ENCODE measurements at regions not wholly inside any gene's neighbourhood (a gene's known extent, or its start where the extent isn't known, plus 50 kb on each side); places are given as distances from the start of the nearest gene placed in this dataset.

DNA sequence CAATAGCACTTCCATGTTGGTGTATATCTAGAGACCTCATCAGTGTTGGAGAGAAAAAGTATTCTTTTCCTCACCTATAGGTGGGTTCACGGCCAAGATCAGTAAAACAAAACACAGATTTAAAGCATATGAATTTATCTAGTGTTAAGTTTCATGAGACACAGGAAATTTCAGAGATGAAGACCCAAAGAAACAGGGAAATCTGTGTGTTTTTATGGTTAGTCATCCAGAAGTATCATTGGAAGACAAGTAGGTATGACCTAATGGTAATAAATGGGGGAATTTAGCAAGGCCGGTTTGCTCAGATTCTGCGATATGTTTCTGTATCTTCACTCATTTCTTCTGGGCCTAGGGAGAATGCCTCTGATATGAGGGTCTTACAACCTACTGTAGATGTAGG is 419.6 kb upstream of the MARCKS start:
- ATAC-seq: no peak; the same call in 1 of the 2 replicates

DNA sequence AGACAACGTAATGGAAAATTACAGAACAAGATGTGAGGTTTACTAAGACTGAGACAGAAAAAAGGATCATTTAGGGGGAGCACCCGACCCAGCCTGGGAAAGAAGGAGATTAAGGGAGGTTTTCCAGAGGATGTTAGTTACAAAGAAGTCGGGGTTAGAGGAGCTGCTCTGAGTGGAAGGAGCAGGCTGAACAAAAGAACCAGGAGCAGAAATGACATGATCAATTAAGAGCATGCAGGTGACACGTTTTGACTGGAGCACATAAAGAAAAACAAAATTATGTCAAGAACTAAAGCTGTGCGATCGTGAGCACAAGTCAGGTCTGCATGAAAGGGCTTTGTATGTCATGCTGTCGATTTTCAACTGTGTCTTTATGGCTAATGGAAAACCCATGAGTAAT is 417.3 kb upstream of the MARCKS start:
- no peak overlapping the region for H3K27ac ChIP-seq (ENCODE audit: low read depth, low read length)
- H3K4me2 ChIP-seq (ENCODE audit: low read length): no peak overlapping the region
- no peak for ATAC-seq
- ChIA-PET RAD21 (ENCODE audit: low non-redundant PET in 1 of 2, low total read pairs in 2 of 2, uncharacterized antibody in 2 of 2, unreplicated experiment in 2 of 2) (no interaction called here), CTCF (no interaction called here), POLR2A (no interaction called here)
- no peaks in the 10 kb centered on the region for H3K36me3 ChIP-seq (ENCODE audit: control insufficient read depth in 1 of 2, insufficient read depth in 2 of 2, low read length in 2 of 2)
- H3K4me3 ChIP-seq (replicated peaks in 1 of 2; ENCODE audit: low read depth in 1 of 2, low read length in 2 of 2): no peak overlapping the region
- no peak for DNase-seq (ENCODE audit: low read depth, low spot score)
- BruUV-seq (replicated peaks): no TSS peak
- no peaks in the 10 kb centered on the region for H3K4me1 ChIP-seq (ENCODE audit: control insufficient read depth in 1 of 2, insufficient read depth in 2 of 2, low read length in 2 of 2)
- H3K27me3 ChIP-seq (ENCODE audit: insufficient read depth, low read length): no peaks in the 10 kb centered on the region
- no peaks in the 10 kb centered on the region for H3K79me2 ChIP-seq (ENCODE audit: insufficient read depth, low read length)
- no peak for TF ChIP-seq JUND (IDR thresholded peaks at IDR 0.05)
- no peak for TF ChIP-seq YY1 (IDR thresholded peaks at IDR 0.05; ENCODE audit: extremely low read depth, insufficient replicate concordance, low read depth, low read length)
- TF ChIP-seq SIN3A (IDR thresholded peaks at IDR 0.05; ENCODE audit: low read depth): no peak
- no peak for TF ChIP-seq TCF7L2 (IDR thresholded peaks at IDR 0.05; ENCODE audit: borderline replicate concordance, extremely low read depth, insufficient read depth, insufficient read length)
- no peak for TF ChIP-seq CEBPB (IDR thresholded peaks at IDR 0.05; ENCODE audit: low read depth)
- TF ChIP-seq EGR1 (IDR thresholded peaks at IDR 0.05; ENCODE audit: low read depth): no peak
- H3K9me3 ChIP-seq (ENCODE audit: control insufficient read depth in 1 of 2, insufficient read depth in 1 of 2, low read depth in 1 of 2, low read length in 2 of 2): no peaks in the 10 kb centered on the region
- no peak overlapping the region for H3K9ac ChIP-seq (ENCODE audit: low read length)
- no peak overlapping the region for H2AFZ ChIP-seq (ENCODE audit: low read depth, low read length, poor library complexity, severe bottlenecking)
- H4K20me1 ChIP-seq (ENCODE audit: insufficient read depth): no peaks in the 10 kb centered on the region
- no peaks in the 10 kb centered on the region for H3K9me2 ChIP-seq (ENCODE audit: insufficient read depth)
- intact Hi-C loops (cut with micrococcal nuclease): no loop called here

More for the DNA sequence above, 419.6 kb upstream of the MARCKS start:
- no peaks in the 10 kb centered on the region for H3K9me2 ChIP-seq (ENCODE audit: insufficient read depth)
- intact Hi-C loops (cut with micrococcal nuclease): no loop called here
- BruUV-seq (replicated peaks): no TSS peak
- ChIA-PET CTCF (no interaction called here), POLR2A (no interaction called here), RAD21 (ENCODE audit: low non-redundant PET in 1 of 2, low total read pairs in 2 of 2, uncharacterized antibody in 2 of 2, unreplicated experiment in 2 of 2) (no interaction called here)
- no peaks in the 10 kb centered on the region for H3K27me3 ChIP-seq (ENCODE audit: insufficient read depth, low read length)
- H3K9me3 ChIP-seq (ENCODE audit: control insufficient read depth in 1 of 2, insufficient read depth in 1 of 2, low read depth in 1 of 2, low read length in 2 of 2): no peaks in the 10 kb centered on the region
- no peak overlapping the region for H3K27ac ChIP-seq (ENCODE audit: low read depth, low read length)
- DNase-seq (ENCODE audit: low read depth, low spot score): no peak
- no peak for TF ChIP-seq POLR2AphosphoS5 (IDR thresholded peaks at IDR 0.05; ENCODE audit: low read depth, low read length)
- TF ChIP-seq YY1 (IDR thresholded peaks at IDR 0.05; ENCODE audit: extremely low read depth, insufficient replicate concordance, low read depth, low read length): no peak
- TF ChIP-seq, protein P1, sequence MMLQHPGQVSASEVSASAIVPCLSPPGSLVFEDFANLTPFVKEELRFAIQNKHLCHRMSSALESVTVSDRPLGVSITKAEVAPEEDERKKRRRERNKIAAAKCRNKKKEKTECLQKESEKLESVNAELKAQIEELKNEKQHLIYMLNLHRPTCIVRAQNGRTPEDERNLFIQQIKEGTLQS (IDR thresholded peaks at IDR 0.05): no peak
- TF ChIP-seq SRF (IDR thresholded peaks at IDR 0.05; ENCODE audit: low read depth): no peak
- TF ChIP-seq ZFX (IDR thresholded peaks at IDR 0.05): no peak
- no peak for TF ChIP-seq RAD21 (IDR thresholded peaks at IDR 0.05; ENCODE audit: low read depth)
- TF ChIP-seq TCF7L2 (IDR thresholded peaks at IDR 0.05; ENCODE audit: borderline replicate concordance, extremely low read depth, insufficient read depth, insufficient read length): no peak
- no peak for TF ChIP-seq JUND (IDR thresholded peaks at IDR 0.05)
- TF ChIP-seq SP1 (IDR thresholded peaks at IDR 0.05; ENCODE audit: low read depth): no peak
- TF ChIP-seq, protein P2, sequence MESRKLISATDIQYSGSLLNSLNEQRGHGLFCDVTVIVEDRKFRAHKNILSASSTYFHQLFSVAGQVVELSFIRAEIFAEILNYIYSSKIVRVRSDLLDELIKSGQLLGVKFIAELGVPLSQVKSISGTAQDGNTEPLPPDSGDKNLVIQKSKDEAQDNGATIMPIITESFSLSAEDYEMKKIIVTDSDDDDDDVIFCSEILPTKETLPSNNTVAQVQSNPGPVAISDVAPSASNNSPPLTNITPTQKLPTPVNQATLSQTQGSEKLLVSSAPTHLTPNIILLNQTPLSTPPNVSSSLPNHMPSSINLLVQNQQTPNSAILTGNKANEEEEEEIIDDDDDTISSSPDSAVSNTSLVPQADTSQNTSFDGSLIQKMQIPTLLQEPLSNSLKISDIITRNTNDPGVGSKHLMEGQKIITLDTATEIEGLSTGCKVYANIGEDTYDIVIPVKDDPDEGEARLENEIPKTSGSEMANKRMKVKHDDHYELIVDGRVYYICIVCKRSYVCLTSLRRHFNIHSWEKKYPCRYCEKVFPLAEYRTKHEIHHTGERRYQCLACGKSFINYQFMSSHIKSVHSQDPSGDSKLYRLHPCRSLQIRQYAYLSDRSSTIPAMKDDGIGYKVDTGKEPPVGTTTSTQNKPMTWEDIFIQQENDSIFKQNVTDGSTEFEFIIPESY (IDR thresholded peaks at IDR 0.05; ENCODE audit: extremely low read depth, insufficient replicate concordance, low read length): no peak
- TF ChIP-seq ZNF274 (IDR thresholded peaks at IDR 0.05; ENCODE audit: low read depth, low read length): no peak
- no peak for TF ChIP-seq EZH2 (IDR thresholded peaks at IDR 0.05)
- no peak for TF ChIP-seq FOSL1 (IDR thresholded peaks at IDR 0.05; ENCODE audit: low read depth)
- H3K4me1 ChIP-seq (ENCODE audit: control insufficient read depth in 1 of 2, insufficient read depth in 2 of 2, low read length in 2 of 2): no peaks in the 10 kb centered on the region
- no peak overlapping the region for H3K4me2 ChIP-seq (ENCODE audit: low read length)
- no peaks in the 10 kb centered on the region for H3K79me2 ChIP-seq (ENCODE audit: insufficient read depth, low read length)
- H3K9ac ChIP-seq (ENCODE audit: low read length): no peak overlapping the region
- H4K20me1 ChIP-seq (ENCODE audit: insufficient read depth): no peaks in the 10 kb centered on the region
- H3K4me3 ChIP-seq (replicated peaks in 1 of 2; ENCODE audit: low read depth in 1 of 2, low read length in 2 of 2): no peak overlapping the region
- no peaks in the 10 kb centered on the region for H3K36me3 ChIP-seq (ENCODE audit: control insufficient read depth in 1 of 2, insufficient read depth in 2 of 2, low read length in 2 of 2)
- no peak overlapping the region for H2AFZ ChIP-seq (ENCODE audit: low read depth, low read length, poor library complexity, severe bottlenecking)
